ENCODE measurements at regions not wholly inside any gene's neighbourhood (a gene's known extent, or its start where the extent isn't known, plus 50 kb on each side); places are given as distances from the start of the nearest gene placed in this dataset.

- no peak for TF ChIP-seq POLR2A (IDR thresholded peaks at IDR 0.05)
- TF ChIP-seq, protein P1, sequence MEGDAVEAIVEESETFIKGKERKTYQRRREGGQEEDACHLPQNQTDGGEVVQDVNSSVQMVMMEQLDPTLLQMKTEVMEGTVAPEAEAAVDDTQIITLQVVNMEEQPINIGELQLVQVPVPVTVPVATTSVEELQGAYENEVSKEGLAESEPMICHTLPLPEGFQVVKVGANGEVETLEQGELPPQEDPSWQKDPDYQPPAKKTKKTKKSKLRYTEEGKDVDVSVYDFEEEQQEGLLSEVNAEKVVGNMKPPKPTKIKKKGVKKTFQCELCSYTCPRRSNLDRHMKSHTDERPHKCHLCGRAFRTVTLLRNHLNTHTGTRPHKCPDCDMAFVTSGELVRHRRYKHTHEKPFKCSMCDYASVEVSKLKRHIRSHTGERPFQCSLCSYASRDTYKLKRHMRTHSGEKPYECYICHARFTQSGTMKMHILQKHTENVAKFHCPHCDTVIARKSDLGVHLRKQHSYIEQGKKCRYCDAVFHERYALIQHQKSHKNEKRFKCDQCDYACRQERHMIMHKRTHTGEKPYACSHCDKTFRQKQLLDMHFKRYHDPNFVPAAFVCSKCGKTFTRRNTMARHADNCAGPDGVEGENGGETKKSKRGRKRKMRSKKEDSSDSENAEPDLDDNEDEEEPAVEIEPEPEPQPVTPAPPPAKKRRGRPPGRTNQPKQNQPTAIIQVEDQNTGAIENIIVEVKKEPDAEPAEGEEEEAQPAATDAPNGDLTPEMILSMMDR (IDR thresholded peaks at IDR 0.05): no peak
Observed at GRCh38 chr6:105616521-105616920, 213.6 kb upstream of the PREP start.
